H9 (cell line): ENCODE measurements at regions not wholly inside any gene's neighbourhood (a gene's known extent, or its start where the extent isn't known, plus 50 kb on each side); places are given as distances from the start of the nearest gene placed in this dataset.

ENCODE experiments used
- DNase-seq: peaks from one replicate; pipeline ENCODE4 v3.0.0-alpha.2; 2017
- H2AFZ ChIP-seq: one replicate; pipeline ENCODE4 v1.6.1; 2013; ENCODE audit warnings: mild to moderate bottlenecking, low read length, control low read depth, moderate library complexity
- H2AK5ac ChIP-seq: 2 replicates; pipeline ENCODE4 v1.6.1; 2013; ENCODE audit warnings: low read length, control low read depth, mixed read lengths; ENCODE audit not compliant: insufficient read length
- H2BK120ac ChIP-seq: one replicate; pipeline ENCODE4 v1.6.1; 2013; ENCODE audit warnings: low read depth, mild to moderate bottlenecking, low read length, control low read depth, inconsistent platforms; ENCODE audit not compliant: poor library complexity, severe bottlenecking
- H2BK12ac ChIP-seq: 2 replicates; pipeline ENCODE4 v1.6.1; 2013; ENCODE audit warnings: low read length, control low read depth, mixed read lengths, low read depth; ENCODE audit not compliant: insufficient read length
- H2BK15ac ChIP-seq: 2 replicates; pipeline ENCODE4 v1.6.1; 2013; ENCODE audit warnings: low read depth, low read length, control low read depth
- H2BK20ac ChIP-seq: one replicate; pipeline ENCODE4 v1.6.1; 2013; ENCODE audit warnings: low read depth, mild to moderate bottlenecking, low read length, control low read depth, inconsistent platforms; ENCODE audit not compliant: poor library complexity, severe bottlenecking
- H2BK5ac ChIP-seq: 2 replicates; pipeline ENCODE4 v1.6.1; 2013; ENCODE audit warnings: low read length, control low read depth, mixed read lengths; ENCODE audit not compliant: insufficient read length
- H3K14ac ChIP-seq: 2 replicates; pipeline ENCODE4 v1.6.1; 2013; ENCODE audit warnings: low read length, control low read depth; ENCODE audit not compliant: insufficient read depth
- H3K18ac ChIP-seq: 2 replicates; pipeline ENCODE4 v1.6.1; 2013; ENCODE audit warnings: low read depth, mild to moderate bottlenecking, mixed read lengths, low read length, control low read depth; ENCODE audit not compliant: insufficient read length
- H3K23ac ChIP-seq: 2 replicates; pipeline ENCODE4 v1.6.1; 2013; ENCODE audit warnings: low read length, control low read depth, mixed read lengths, low read depth; ENCODE audit not compliant: insufficient read length
- H3K23me2 ChIP-seq: 2 replicates; pipeline ENCODE4 v1.6.1; 2013; ENCODE audit warnings: low read depth, mild to moderate bottlenecking, mixed read lengths, low read length, control low read depth; ENCODE audit not compliant: insufficient read length, poor library complexity, severe bottlenecking
- H3K27ac ChIP-seq: 2 replicates; pipeline ENCODE4 v1.5.1; 2013; ENCODE audit warnings: low read length, control low read depth, mixed read lengths, low read depth; ENCODE audit not compliant: insufficient read length
- H3K27me3 ChIP-seq: 2 replicates; pipeline ENCODE4 v1.6.1; 2013; ENCODE audit warnings: low read length, control low read depth, inconsistent platforms; ENCODE audit not compliant: insufficient read depth
- H3K4ac ChIP-seq: 2 replicates; pipeline ENCODE4 v1.6.1; 2013; ENCODE audit warnings: low read depth, mild to moderate bottlenecking, control low read depth, inconsistent platforms, low read length, moderate library complexity
- H3K4me1 ChIP-seq: 2 replicates; pipeline ENCODE4 v1.6.1; 2013; ENCODE audit warnings: low read length, control low read depth, inconsistent platforms; ENCODE audit not compliant: insufficient read depth
- H3K4me2 ChIP-seq: 2 replicates; pipeline ENCODE4 v1.6.1; 2013; ENCODE audit warnings: low read length, control low read depth, mixed read lengths; ENCODE audit not compliant: insufficient read length, insufficient read depth
- H3K56ac ChIP-seq: 2 replicates; pipeline ENCODE4 v1.6.1; 2013; ENCODE audit warnings: low read depth, mild to moderate bottlenecking, mixed read lengths, low read length, control low read depth; ENCODE audit not compliant: insufficient read length
- H3K79me1 ChIP-seq: 2 replicates; pipeline ENCODE4 v1.6.1; 2013; ENCODE audit warnings: low read depth, mild to moderate bottlenecking, moderate library complexity, low read length, control low read depth, inconsistent platforms; ENCODE audit not compliant: insufficient read depth, poor library complexity, severe bottlenecking
- H3K79me2 ChIP-seq: 2 replicates; pipeline ENCODE4 v1.6.1; 2013; ENCODE audit warnings: low read length, control low read depth, inconsistent platforms; ENCODE audit not compliant: insufficient read depth
- H3K9ac ChIP-seq: 2 replicates; pipeline ENCODE4 v1.6.1; 2013; ENCODE audit warnings: low read length, control low read depth, mixed read lengths; ENCODE audit not compliant: insufficient read length; ENCODE audit errors: extremely low read depth
- H3K9me3 ChIP-seq: one replicate; pipeline ENCODE4 v1.6.1; 2013; ENCODE audit warnings: low read depth, low read length, inconsistent platforms; ENCODE audit not compliant: control insufficient read depth
- H3T11ph ChIP-seq: one replicate; pipeline ENCODE4 v1.6.1; 2013; ENCODE audit warnings: mild to moderate bottlenecking, low read length, control low read depth, inconsistent platforms
- H4K20me1 ChIP-seq: one replicate; pipeline ENCODE4 v1.6.1; 2013; ENCODE audit not compliant: control insufficient read depth, insufficient read length, insufficient read depth
- H4K5ac ChIP-seq: 2 replicates; pipeline ENCODE4 v1.6.1; 2013; ENCODE audit warnings: low read depth, mild to moderate bottlenecking, mixed read lengths, low read length, control low read depth; ENCODE audit not compliant: insufficient read length
- H4K8ac ChIP-seq: replicated peaks from 2 replicates; pipeline ENCODE4 v1.6.1; 2013; ENCODE audit warnings: low read length, control low read depth, mixed read lengths, low read depth; ENCODE audit not compliant: insufficient read length
- H4K91ac ChIP-seq: 2 replicates; pipeline ENCODE4 v1.6.1; 2013; ENCODE audit warnings: low read depth, mild to moderate bottlenecking, moderate library complexity, mixed read lengths, low read length, control low read depth; ENCODE audit not compliant: insufficient read length
- H3K27ac Mint-ChIP-seq, 3 experiments: 2 replicates in 2 of 3; 3 replicates in 1 of 3; pipeline ENCODE4 v1.8.0; 2020 to 2021; ENCODE audit warnings: mixed read lengths in 3 of 3, mild to moderate bottlenecking in 1 of 3, moderate library complexity in 1 of 3
- H3K27me3 Mint-ChIP-seq: 2 replicates; pipeline ENCODE4 v1.8.0; 2021; ENCODE audit warnings: low read depth, mild to moderate bottlenecking, moderate library complexity, mixed read lengths
- H3K36me3 Mint-ChIP-seq, 3 experiments: 2 replicates in 2 of 3; 3 replicates in 1 of 3; pipeline ENCODE4 v1.8.0; 2020 to 2021; ENCODE audit warnings: low read depth in 3 of 3, mixed read lengths in 3 of 3; ENCODE audit not compliant: insufficient read depth in 1 of 3
- H3K4me1 Mint-ChIP-seq, 2 experiments: 2 replicates each; pipeline ENCODE4 v1.8.0; 2020; ENCODE audit warnings: mixed read lengths in 2 of 2
- H3K4me3 Mint-ChIP-seq, 2 experiments: 2 replicates in 1 of 2; 3 replicates in 1 of 2; pipeline ENCODE4 v1.8.0; 2020 to 2021; ENCODE audit warnings: mild to moderate bottlenecking in 2 of 2, mixed read lengths in 2 of 2, moderate library complexity in 1 of 2
- H3K9me3 Mint-ChIP-seq, 2 experiments: 2 replicates in 1 of 2; 3 replicates in 1 of 2; pipeline ENCODE4 v1.8.0; 2020; ENCODE audit warnings: mild to moderate bottlenecking in 2 of 2, mixed read lengths in 2 of 2, moderate library complexity in 1 of 2
- WGBS: extraction: QIAGEN DNeasy Blood & Tissue Kit; methylation state at CpG from one replicate; pipeline ENCODE4 v1.1.7; 2013; ENCODE audit warnings: missing lambda C conversion rate, low lambda C conversion rate, mixed read lengths; ENCODE audit not compliant: insufficient read length; ENCODE audit errors: extremely low coverage; 5-methylcytosine and 5-hydroxymethylcytosine counted together
- TF ChIP-seq, protein P1 (sequence below): fragments of 200-600 bp; sonication (generic); conservative IDR thresholded peaks from 3 replicates; pipeline ENCODE4 v1.8.0; 2021; ENCODE audit warnings: antibody characterized with exemption, mild to moderate bottlenecking

DNA sequence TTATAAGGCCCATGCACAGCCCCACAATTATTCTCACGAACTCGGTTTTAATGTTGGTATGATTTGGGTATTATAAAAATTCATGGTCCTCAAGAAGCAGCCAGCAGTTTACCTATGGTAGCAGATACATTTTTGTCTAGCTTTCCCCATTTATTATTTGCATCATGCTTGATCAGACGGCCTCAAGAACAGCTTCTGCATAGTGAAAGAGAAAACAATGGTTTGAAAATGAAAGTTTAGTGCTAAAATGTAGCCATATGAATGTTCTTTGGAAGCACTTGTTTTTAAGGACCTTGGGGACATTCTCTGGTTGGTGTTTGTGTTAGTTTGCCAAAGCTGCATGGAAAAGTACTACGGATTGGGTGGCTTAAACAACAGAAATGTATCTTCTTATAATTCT, 72.4 kb upstream of the CPHXL start:
- Histone ChIP-seq H3K27me3 (no peaks in the 10 kb centered on the region), H2BK12ac (no peak overlapping the region), H2BK120ac (no peak overlapping the region), H4K91ac (no peak overlapping the region), H3K56ac (no peak overlapping the region), H3K4ac (no peak overlapping the region), H4K8ac (no peak overlapping the region), H2BK5ac (no peak overlapping the region), H3K18ac (no peak overlapping the region), H3K4me1 (no peaks in the 10 kb centered on the region), H2AK5ac (no peak overlapping the region), H2BK20ac (no peak overlapping the region), H3K23ac (no peak overlapping the region), H3K14ac (no peak overlapping the region), H2AFZ (no peak overlapping the region), H4K20me1 (no peaks in the 10 kb centered on the region), H3K9me3 (no peaks in the 10 kb centered on the region), H3T11ph (no peak overlapping the region), H3K9ac (no peak overlapping the region), H3K27ac (no peak overlapping the region), H3K4me2 (no peak overlapping the region), H2BK15ac (no peak overlapping the region), H3K79me2 (no peaks in the 10 kb centered on the region), H3K23me2 (no peaks in the 10 kb centered on the region), H4K5ac (no peak overlapping the region), H3K79me1 (no peaks in the 10 kb centered on the region)
- Mint-ChIP-seq H3K4me3 (no peak overlapping the region), H3K27ac (no peak overlapping the region), H3K27me3 (peaks cover 38% of the 10 kb centered on the region), H3K36me3 (no peaks in the 10 kb centered on the region), H3K4me1 (no peaks in the 10 kb centered on the region), H3K9me3 (no peaks in the 10 kb centered on the region)
- DNase-seq = no peak
- TF ChIP-seq, protein P1, sequence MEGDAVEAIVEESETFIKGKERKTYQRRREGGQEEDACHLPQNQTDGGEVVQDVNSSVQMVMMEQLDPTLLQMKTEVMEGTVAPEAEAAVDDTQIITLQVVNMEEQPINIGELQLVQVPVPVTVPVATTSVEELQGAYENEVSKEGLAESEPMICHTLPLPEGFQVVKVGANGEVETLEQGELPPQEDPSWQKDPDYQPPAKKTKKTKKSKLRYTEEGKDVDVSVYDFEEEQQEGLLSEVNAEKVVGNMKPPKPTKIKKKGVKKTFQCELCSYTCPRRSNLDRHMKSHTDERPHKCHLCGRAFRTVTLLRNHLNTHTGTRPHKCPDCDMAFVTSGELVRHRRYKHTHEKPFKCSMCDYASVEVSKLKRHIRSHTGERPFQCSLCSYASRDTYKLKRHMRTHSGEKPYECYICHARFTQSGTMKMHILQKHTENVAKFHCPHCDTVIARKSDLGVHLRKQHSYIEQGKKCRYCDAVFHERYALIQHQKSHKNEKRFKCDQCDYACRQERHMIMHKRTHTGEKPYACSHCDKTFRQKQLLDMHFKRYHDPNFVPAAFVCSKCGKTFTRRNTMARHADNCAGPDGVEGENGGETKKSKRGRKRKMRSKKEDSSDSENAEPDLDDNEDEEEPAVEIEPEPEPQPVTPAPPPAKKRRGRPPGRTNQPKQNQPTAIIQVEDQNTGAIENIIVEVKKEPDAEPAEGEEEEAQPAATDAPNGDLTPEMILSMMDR = no peak
- no CpG with 5 or more reads among the region's 4 CpGs for WGBS
